NT2/D1 (cell line): ENCODE measurements at regions not wholly inside any gene's neighbourhood (a gene's known extent, or its start where the extent isn't known, plus 50 kb on each side); places are given as distances from the start of the nearest gene placed in this dataset.

Experiments
- DNase-seq: peaks from one replicate; pipeline ENCODE4 v3.0.0-alpha.2; 2011; ENCODE audit warnings: low read depth, low spot score
- H3K27me3 ChIP-seq: 2 replicates; pipeline ENCODE4 v1.6.0; 2011; ENCODE audit warnings: mild to moderate bottlenecking; ENCODE audit not compliant: insufficient read length, insufficient read depth
- H3K36me3 ChIP-seq: 2 replicates; pipeline ENCODE4 v1.6.1; 2011; ENCODE audit warnings: mild to moderate bottlenecking, low read length, mixed read lengths; ENCODE audit not compliant: insufficient read depth, insufficient read length
- H3K4me1 ChIP-seq: 2 replicates; pipeline ENCODE4 v1.5.1; 2011; ENCODE audit not compliant: insufficient read depth, insufficient read length
- H3K4me3 ChIP-seq: 2 replicates; pipeline ENCODE4 v1.5.1; 2011; ENCODE audit warnings: low read depth; ENCODE audit not compliant: insufficient read length
- H3K9ac ChIP-seq: 2 replicates; pipeline ENCODE4 v1.6.0; 2011; ENCODE audit warnings: low read depth; ENCODE audit not compliant: insufficient read length
- H3K9me3 ChIP-seq: 2 replicates; pipeline ENCODE4 v1.5.1; 2011; ENCODE audit warnings: mild to moderate bottlenecking, low read length; ENCODE audit not compliant: insufficient read depth
- SUZ12 ChIP-seq: IDR thresholded peaks from 2 replicates; pipeline ENCODE4 v1.6.1; 2011; ENCODE audit not compliant: insufficient read length, insufficient read depth; ENCODE audit errors: extremely low read depth
- YY1 ChIP-seq: IDR thresholded peaks from 2 replicates; pipeline ENCODE4 v1.6.1; 2011; ENCODE audit not compliant: insufficient read length, insufficient read depth
- ZNF274 ChIP-seq: IDR thresholded peaks from 2 replicates; pipeline ENCODE4 v1.6.1; 2011; ENCODE audit warnings: mild to moderate bottlenecking, low read depth, low read length

DNA sequence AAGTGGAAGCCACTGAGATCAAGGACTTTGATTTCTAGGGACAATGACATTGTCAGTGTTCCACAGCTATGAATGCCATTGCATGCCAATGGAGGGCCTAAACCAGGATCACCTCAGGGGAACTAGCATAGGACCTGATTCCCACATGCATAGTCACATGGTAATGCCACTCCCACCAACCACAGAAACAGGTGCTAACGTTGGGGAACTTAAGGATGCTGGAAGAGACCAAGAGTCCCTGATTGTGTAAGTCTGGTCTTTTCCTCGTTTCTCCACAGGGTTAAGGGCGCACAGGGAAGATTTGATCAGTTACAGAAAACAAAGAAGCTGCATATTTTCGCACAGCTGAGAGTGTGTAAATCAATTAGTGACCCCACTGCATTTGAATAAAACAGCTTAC is 59.4 kb upstream of the CD44 start:
- no peak for DNase-seq
- Histone ChIP-seq H3K36me3 (no peaks in the 10 kb centered on the region), H3K27me3 (no peaks in the 10 kb centered on the region), H3K4me1 (no peaks in the 10 kb centered on the region), H3K9me3 (no peaks in the 10 kb centered on the region), H3K4me3 (no peak overlapping the region), H3K9ac (no peak overlapping the region)
- TF ChIP-seq SUZ12 (no peak), ZNF274 (no peak), YY1 (no peak)

DNA sequence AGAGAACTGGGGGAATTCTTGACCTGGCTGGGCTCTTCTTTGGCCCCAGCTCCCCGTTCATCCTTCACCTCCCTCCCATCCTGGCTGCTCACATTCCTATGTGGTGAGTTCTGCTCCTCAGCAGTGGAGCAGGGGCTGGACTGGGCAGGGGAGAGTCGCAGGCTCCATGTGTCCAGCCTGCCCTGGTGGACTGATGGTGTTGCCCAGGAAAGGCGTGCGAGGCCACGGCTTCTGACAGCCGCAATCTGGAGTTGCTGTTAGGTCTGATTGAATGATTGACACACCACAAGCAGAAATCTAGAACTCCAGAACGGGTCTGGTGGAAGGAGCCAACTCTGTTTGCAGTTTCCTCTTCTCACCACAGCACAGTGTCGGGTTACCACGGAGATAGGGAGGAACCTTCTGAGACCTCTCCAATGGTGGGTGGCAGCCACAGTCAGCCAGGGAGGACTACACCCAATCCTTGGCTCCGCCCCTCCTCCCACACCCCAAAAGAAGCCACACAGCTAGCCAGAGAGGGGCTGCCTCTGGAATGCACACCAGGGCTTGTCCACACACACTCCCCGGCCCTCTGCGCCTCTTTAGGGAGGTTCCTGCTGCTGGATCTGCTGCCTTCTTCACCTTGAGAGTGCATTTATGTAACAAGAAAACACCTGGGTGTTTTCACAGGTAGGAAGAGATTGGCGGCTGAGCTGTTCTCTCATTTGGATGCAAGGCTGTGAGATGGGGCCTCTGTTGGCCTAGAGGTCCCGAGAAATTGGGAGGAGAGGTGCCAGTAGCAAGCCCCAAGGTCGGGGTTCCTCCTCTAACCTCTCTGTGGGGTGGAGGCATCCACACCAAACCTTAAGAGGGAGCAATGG is 56.4 kb upstream of the CD44 start:
- Histone ChIP-seq H3K4me1 (no peaks in the 10 kb centered on the region), H3K4me3 (no peak overlapping the region), H3K9me3 (no peaks in the 10 kb centered on the region), H3K36me3 (no peaks in the 10 kb centered on the region), H3K27me3 (no peaks in the 10 kb centered on the region), H3K9ac (peak overlapping the region; percentile 1)
- TF ChIP-seq ZNF274 (no peak), YY1 (no peak), SUZ12 (no peak)
- peak; percentile 66 for DNase-seq

DNA sequence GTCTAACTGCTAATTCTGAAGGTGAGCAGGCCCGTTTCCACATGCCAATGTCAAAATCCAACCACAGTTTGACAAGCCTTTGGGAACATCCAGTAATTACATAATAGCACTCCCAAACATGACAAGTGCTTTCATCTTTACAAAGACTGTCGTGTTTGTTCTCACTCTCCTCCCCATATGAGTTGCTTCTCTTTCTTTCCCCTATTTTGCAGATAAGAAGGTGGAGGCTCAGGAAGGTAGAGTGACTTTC is 55.9 kb upstream of the CD44 start:
- Histone ChIP-seq H3K4me3 (no peak overlapping the region), H3K36me3 (no peaks in the 10 kb centered on the region), H3K9ac (no peak overlapping the region)

DNA sequence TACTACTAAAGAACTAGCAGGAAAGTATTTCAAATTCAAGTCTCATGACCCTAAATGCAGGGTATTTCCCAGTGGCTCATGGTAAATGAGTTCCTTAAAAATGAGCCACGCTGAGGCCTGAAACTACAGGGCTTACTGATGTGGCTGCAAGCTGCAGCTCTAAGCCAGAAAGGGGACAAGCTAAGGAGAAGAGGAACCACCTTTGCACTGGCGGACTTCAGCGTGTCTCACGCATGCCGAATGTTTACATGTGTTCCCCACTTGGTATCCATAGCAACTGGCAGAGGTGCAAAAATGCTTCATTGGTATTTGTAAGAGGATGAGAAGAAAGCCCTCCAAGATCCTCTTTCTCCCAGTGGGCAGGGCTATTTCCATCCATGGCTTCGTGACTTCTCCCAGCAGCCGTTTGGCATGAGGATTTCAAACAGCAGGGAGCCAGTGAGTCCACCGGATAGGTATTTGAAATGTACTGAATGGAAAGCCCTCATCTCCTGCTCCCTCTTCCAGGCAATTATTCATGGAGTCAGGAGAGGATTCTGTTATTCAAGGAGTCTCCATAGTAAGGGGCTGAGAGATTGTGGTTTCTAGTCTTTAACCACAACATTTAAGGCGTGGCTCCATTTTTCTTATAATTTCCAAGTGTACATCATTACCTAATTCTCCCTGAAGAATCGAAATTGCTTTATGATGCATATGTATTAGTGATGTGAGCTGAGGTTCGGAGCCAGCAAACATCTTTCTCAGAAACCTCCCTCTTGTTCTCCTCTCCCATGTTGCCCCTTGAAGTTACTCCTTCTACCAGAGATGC is 55.3 kb upstream of the CD44 start:
- Histone ChIP-seq H3K9me3 (no peaks in the 10 kb centered on the region), H3K9ac (no peak overlapping the region), H3K4me1 (no peaks in the 10 kb centered on the region), H3K36me3 (no peaks in the 10 kb centered on the region), H3K4me3 (no peak overlapping the region), H3K27me3 (no peaks in the 10 kb centered on the region)
- peak; percentile 71 for DNase-seq
- TF ChIP-seq ZNF274 (no peak), YY1 (no peak), SUZ12 (no peak)

More for the DNA sequence above, 55.9 kb upstream of the CD44 start:
- H3K4me1 ChIP-seq, result no peaks in the 10 kb centered on the region
- no peaks in the 10 kb centered on the region for H3K9me3 ChIP-seq
- TF ChIP-seq SUZ12 (no peak), ZNF274 (no peak), YY1 (no peak)
- no peak for DNase-seq
- no peaks in the 10 kb centered on the region for H3K27me3 ChIP-seq

DNA sequence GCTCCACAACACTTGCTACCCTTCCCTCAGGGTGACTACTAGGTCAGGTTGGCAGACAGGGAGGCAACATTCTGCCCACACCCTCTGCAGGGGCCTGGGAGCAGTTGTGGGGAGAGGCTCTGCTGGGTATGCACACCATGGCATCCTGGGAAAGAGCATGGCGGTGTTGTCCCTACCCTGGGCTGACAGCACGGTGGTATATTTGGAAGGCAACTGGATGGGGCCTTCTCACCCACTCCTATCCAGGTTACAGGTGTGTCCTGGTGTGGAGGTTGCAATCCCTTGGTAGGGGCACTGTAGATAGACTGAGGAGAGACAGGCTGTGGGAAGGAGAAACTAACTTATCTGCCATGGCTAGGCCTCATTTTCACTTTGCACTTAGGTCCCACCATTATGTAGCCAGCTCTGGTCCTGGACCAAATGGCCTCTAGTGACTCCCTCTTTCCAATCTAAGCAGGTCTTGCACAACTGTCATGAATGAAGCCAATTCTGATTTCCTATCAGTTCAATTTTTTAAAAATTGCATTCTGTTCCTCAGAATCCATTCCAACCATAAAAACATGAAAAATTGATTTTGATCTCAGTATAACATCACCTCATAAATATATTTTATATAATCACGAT is 54.0 kb upstream of the CD44 start:
- H3K27me3 ChIP-seq, result no peaks in the 10 kb centered on the region
- H3K4me3 ChIP-seq, result no peak overlapping the region
- no peak for DNase-seq
- H3K9ac ChIP-seq, result no peak overlapping the region
- no peaks in the 10 kb centered on the region for H3K4me1 ChIP-seq
- no peaks in the 10 kb centered on the region for H3K36me3 ChIP-seq
- TF ChIP-seq SUZ12, result no peak
- H3K9me3 ChIP-seq, result no peaks in the 10 kb centered on the region

DNA sequence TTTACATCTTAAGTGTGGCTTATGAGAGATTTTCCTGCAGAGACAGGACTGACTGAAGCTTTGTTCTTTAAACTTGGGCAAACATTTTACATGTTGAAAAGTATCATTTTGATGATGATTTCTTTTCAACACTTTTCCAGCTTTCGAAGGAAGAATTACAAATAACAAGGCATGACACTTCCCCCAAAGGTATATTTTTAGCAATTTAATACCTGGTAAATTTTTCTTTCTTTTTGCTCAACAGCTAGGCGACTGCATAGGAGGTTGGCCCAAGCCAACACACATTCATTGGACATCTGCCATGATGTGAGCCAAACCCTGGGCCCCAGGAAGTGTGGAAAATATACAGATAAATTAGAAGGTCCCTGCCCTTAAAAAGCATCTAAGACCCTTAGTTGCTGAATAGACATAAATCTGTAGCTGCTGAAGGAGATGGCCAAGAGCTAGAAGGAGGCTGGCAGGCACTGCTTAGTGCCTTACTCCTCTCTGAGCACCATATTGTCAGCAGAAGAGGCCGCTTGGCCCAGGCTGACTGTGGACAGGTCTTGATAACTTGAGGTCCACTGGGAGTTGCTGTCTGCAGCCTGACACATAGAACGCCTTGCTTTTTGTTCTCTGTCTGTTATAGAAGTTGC is 53.3 kb upstream of the CD44 start:
- no peak overlapping the region for H3K9ac ChIP-seq
- H3K9me3 ChIP-seq, result no peaks in the 10 kb centered on the region
- TF ChIP-seq ZNF274 (no peak), SUZ12 (no peak), YY1 (no peak)
- H3K36me3 ChIP-seq, result no peaks in the 10 kb centered on the region
- H3K4me3 ChIP-seq, result no peak overlapping the region
- DNase-seq, result no peak
- no peaks in the 10 kb centered on the region for H3K4me1 ChIP-seq
- H3K27me3 ChIP-seq, result no peaks in the 10 kb centered on the region

DNA sequence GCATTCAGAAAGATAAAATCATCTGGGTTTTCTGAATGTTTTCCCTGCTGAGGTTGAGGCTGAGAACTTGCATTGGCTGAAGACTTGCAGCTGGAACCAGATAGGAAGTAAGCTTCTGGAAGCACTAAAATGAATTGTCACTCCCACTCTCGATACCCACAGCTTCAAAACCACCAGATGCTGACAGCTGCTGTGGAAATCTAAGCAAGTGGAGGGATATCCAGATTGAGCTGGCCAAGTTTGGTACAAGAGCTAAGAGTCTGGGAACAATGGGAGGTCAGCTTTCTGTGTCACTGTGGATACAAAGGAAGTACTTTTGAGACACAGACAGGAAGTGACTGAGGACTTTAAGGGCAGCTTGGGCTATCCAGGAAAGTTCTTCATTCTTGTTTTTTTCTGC is 51.3 kb upstream of the CD44 start:
- H3K9me3 ChIP-seq, result no peaks in the 10 kb centered on the region
- H3K27me3 ChIP-seq, result no peaks in the 10 kb centered on the region
- no peak overlapping the region for H3K4me3 ChIP-seq
- H3K9ac ChIP-seq, result no peak overlapping the region
- no peaks in the 10 kb centered on the region for H3K4me1 ChIP-seq
- no peaks in the 10 kb centered on the region for H3K36me3 ChIP-seq
- TF ChIP-seq SUZ12 (no peak), YY1 (no peak), ZNF274 (no peak)
- DNase-seq, result no peak
